Spleen (tissue), 11 donors: ENCODE measurements at regions not wholly inside any gene's neighbourhood (a gene's known extent, or its start where the extent isn't known, plus 50 kb on each side); places are given as distances from the start of the nearest gene placed in this dataset.
A peak's percentile ranks its signal among the peaks of the same experiment; 100 is the strongest.

Experiments
- DNase-seq: peaks from one replicate; pipeline ENCODE4 v3.0.0-alpha.2; 2020
- H3K27ac ChIP-seq, 8 donors: fragments of 200-600 bp; sonication (generic) in 7 of 8; 1 replicate in 4 of 8; 2 replicates in 4 of 8; pipeline versions ENCODE4 v1.5.0 to v1.8.0; 2016 to 2021; ENCODE audit warnings: inconsistent platforms in 4 of 8, mild to moderate bottlenecking in 4 of 8, moderate library complexity in 1 of 8
- H3K27me3 ChIP-seq, 7 donors: fragments of 200-600 bp; sonication (generic) in 6 of 7; replicated peaks in 1 of 7; 1 replicate in 4 of 7; 2 replicates in 3 of 7; pipeline versions ENCODE4 v1.5.0 to v1.8.0; 2016 to 2021; ENCODE audit warnings: inconsistent platforms in 3 of 7, mild to moderate bottlenecking in 1 of 7
- H3K36me3 ChIP-seq, 6 donors: fragments of 200-600 bp; sonication (generic) in 5 of 6; 1 replicate in 4 of 6; 2 replicates in 2 of 6; pipeline versions ENCODE4 v1.5.0 to v1.8.0; 2016 to 2021; ENCODE audit warnings: inconsistent platforms in 2 of 6
- H3K4me1 ChIP-seq, 6 donors: fragments of 200-600 bp; sonication (generic) in 5 of 6; 1 replicate in 3 of 6; 2 replicates in 3 of 6; pipeline versions ENCODE4 v1.5.0 to v1.8.0; 2016 to 2021; ENCODE audit warnings: inconsistent platforms in 3 of 6
- H3K4me3 ChIP-seq, 8 donors: fragments of 200-600 bp; sonication (generic) in 7 of 8; 1 replicate in 4 of 8; 2 replicates in 4 of 8; pipeline versions ENCODE4 v1.5.0 to v1.8.0; 2016 to 2021; ENCODE audit warnings: inconsistent platforms in 4 of 8, mild to moderate bottlenecking in 4 of 8, moderate library complexity in 2 of 8
- H3K9me3 ChIP-seq, 8 donors: fragments of 200-600 bp; sonication (generic) in 7 of 8; 1 replicate in 4 of 8; 2 replicates in 4 of 8; pipeline versions ENCODE4 v1.5.0 to v1.8.0; 2016 to 2021; ENCODE audit warnings: inconsistent platforms in 4 of 8
- CTCF ChIP-seq, 11 experiments: fragments of 200-600 bp in 7 of 11; fragments of 450-650 bp in 4 of 11; sonication (generic) in 4 of 11; IDR thresholded peaks in 8 of 11; conservative IDR thresholded peaks in 3 of 11; 1 replicate in 7 of 11; 2 replicates in 4 of 11; pipeline versions ENCODE4 v1.4.0 to v1.8.0; 2016 to 2021; ENCODE audit warnings: antibody characterized with exemption in 11 of 11, inconsistent platforms in 4 of 11, mild to moderate bottlenecking in 1 of 11
- POLR2A ChIP-seq, 3 donors: fragments of 450-650 bp; IDR thresholded peaks; one replicate each; pipeline ENCODE4 v1.5.1; 2017; ENCODE audit warnings: antibody characterized with exemption in 3 of 3, mild to moderate bottlenecking in 1 of 3
- POLR2AphosphoS5 ChIP-seq, 3 donors: sonication (generic); formaldehyde crosslinking; IDR thresholded peaks; one replicate each; pipeline ENCODE4 v1.5.1; 2017; ENCODE audit warnings: antibody characterized with exemption in 3 of 3
- WGBS, 5 donors: extraction: QIAGEN DNeasy Blood & Tissue Kit in 3 of 5; methylation state at CpG; one replicate each; pipeline versions ENCODE4 v1.1.5 to v1.1.7; 2013 to 2018; 5-methylcytosine and 5-hydroxymethylcytosine counted together
- intact Hi-C: fragments of 100-400 bp; cut with DNase I; formaldehyde crosslinking; loops from one replicate; pipeline ENCODE4 v1.15.0; 2023; ENCODE audit warnings: low total_unique reads
- donor health status: healthy with polysubstance abuse.
- donor health status: DM: no; HTN: no; CAD: no; lungs with moderate emphysema.
- donor health status: DM: no; HTN: no; CAD: no.
- donor health status: Bipolar disorder and iron deficiency.
- donor health status: healthy.
- donor health status: DM: no; HTN: no; CAD: no.
- donor health status: DM: yes; HTN: yes; CAD: no.

- Histone ChIP-seq H3K4me1 (peaks cover 0 to 33% (median 13%) of the 10 kb centered on the region in 6 donors), H3K27me3 (no peaks in the 10 kb centered on the region), H3K9me3 (peaks cover 0 to 9% (median 5%) of the 10 kb centered on the region in 8 donors), H3K36me3 (no peaks in the 10 kb centered on the region), H3K4me3 (no peak overlapping the region), H3K27ac (peak overlapping the region in 3 of 8 donors; percentile 86 to 92 (median 90))
- intact Hi-C loops: no loop called here
- 87 to 94% (median 90%) methylated on average over 7 of the region's 7 CpGs for WGBS, 5 donors
- TF ChIP-seq POLR2A (IDR thresholded peaks at IDR 0.05): no peak
- no peak for TF ChIP-seq POLR2AphosphoS5 (IDR thresholded peaks at IDR 0.05)
- no peak for TF ChIP-seq CTCF (IDR thresholded peaks at IDR 0.05 in 8 of 11, conservative IDR thresholded peaks at IDR 0.05 in 3 of 11)
- DNase-seq: peak; percentile 61
Measured at GRCh38 chr2:236977852-236978398, 107.8 kb upstream of the COPS8 start.

DNA sequence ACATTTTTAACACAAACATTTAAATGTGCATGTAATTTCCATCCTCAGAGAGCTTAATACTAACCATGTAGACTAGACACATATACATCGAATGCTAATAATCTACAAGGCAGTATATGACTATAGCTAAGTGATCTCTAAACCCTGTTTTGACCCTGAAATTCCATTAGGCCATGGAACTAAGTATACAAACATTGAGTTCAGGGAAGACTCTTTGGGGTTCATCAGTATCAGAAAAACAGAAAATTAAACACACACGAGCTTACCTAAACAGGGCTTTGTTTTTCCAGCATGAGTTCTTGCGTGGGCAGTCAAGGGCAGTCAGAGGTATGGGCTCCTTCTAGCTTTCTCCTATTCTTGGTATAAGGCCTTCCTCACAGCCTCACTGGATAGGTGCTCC is 106.0 kb upstream of the COPS8 start:
- no peaks in the 10 kb centered on the region for H3K27me3 ChIP-seq
- TF ChIP-seq POLR2A (IDR thresholded peaks at IDR 0.05): no peak
- no peak for TF ChIP-seq POLR2AphosphoS5 (IDR thresholded peaks at IDR 0.05)
- TF ChIP-seq CTCF (IDR thresholded peaks at IDR 0.05 in 8 of 11, conservative IDR thresholded peaks at IDR 0.05 in 3 of 11): no peak
- intact Hi-C loops: no loop called here
- DNase-seq: no peak
- H3K9me3 ChIP-seq: peaks cover 0 to 22% (median 13%) of the 10 kb centered on the region in 8 donors
- peaks cover 0 to 24% (median 9%) of the 10 kb centered on the region in 6 donors for H3K4me1 ChIP-seq
- H3K27ac ChIP-seq: no peak overlapping the region
- 90 to 98% (median 98%) methylated on average over 3 of the region's 3 CpGs for WGBS, 5 donors
- H3K4me3 ChIP-seq: no peak overlapping the region
- no peaks in the 10 kb centered on the region for H3K36me3 ChIP-seq

DNA sequence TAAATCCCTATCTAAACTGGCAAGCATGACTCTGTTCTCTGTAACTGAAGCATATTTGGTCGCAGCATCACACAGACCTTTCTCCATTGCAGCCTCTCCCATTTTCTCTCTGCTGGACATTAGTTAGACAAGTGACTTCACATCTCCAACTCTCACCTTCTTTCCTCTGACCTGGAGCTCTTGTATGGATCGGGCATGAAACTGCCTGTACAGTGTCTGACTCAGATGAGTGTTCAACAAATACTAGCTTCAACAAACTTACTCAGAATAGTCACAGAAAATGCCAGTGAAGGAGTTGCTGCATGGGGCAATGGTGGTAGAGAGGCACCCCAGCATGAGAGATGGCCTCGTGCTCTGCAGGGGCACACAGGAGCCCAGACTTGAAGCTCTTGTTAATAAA is 104.7 kb upstream of the COPS8 start:
- TF ChIP-seq POLR2AphosphoS5 (IDR thresholded peaks at IDR 0.05) (no peak), CTCF (IDR thresholded peaks at IDR 0.05 in 8 of 11, conservative IDR thresholded peaks at IDR 0.05 in 3 of 11) (no peak), POLR2A (IDR thresholded peaks at IDR 0.05) (no peak)
- H3K9me3 ChIP-seq: peaks cover 0 to 22% (median 13%) of the 10 kb centered on the region in 8 donors
- no peak for DNase-seq
- intact Hi-C loops: no loop called here
- H3K27me3 ChIP-seq: no peaks in the 10 kb centered on the region
- H3K36me3 ChIP-seq: no peaks in the 10 kb centered on the region
- WGBS, 5 donors: 72 to 94% (median 90%) methylated on average over 3 of the region's 3 CpGs
- H3K4me1 ChIP-seq: peaks cover 0 to 17% (median 6%) of the 10 kb centered on the region in 6 donors
- no peak overlapping the region for H3K27ac ChIP-seq
- no peak overlapping the region for H3K4me3 ChIP-seq

DNA sequence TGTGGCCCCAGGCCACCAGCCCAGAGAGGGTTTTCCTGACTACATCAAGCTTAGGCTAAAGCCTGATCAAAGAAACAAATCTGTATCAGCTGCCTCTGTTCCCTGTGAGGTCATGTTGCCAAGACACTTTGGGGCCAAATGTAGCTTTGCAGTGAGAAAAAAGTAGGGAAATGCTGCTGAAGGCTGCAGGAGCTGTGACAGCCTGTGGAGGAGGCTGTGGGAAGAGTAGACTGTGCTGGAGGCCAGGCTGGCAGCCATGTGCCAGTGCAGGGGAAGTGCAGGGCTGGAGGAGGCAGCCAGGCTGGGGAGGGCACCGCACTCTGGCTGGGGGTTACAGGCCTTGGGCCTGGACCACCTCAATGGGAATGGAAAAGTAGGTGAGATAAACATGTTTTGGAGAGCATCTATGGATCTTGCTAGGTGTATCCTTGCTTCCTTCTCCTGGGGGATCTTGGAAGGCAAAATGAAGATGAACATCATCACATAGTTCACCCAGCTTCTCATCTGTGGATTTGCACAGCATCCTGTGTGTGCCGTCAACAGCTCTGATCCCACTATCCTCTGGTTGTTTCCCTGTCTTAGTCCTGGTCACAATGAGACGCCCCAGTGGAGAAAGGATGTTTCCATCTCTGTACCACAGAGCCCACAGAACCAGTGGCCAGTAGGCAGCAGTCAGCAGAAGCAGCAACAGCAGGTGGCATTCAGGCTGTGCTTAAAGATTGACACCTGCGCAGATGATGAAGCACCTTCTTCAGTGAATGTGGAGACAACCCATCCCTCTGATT is 103.8 kb upstream of the COPS8 start:
- H3K36me3 ChIP-seq: no peaks in the 10 kb centered on the region
- WGBS, 5 donors: 90 to 92% (median 92%) methylated on average over 4 of the region's 4 CpGs
- no peak overlapping the region for H3K27ac ChIP-seq
- peak; percentile 62 for DNase-seq
- no peak overlapping the region for H3K4me3 ChIP-seq
- peaks cover 0 to 22% (median 13%) of the 10 kb centered on the region in 8 donors for H3K9me3 ChIP-seq
- TF ChIP-seq POLR2A (IDR thresholded peaks at IDR 0.05) (no peak), CTCF (IDR thresholded peaks at IDR 0.05 in 8 of 11, conservative IDR thresholded peaks at IDR 0.05 in 3 of 11) (no peak), POLR2AphosphoS5 (IDR thresholded peaks at IDR 0.05) (no peak)
- peaks cover 0 to 8% (median 0%) of the 10 kb centered on the region in 6 donors for H3K4me1 ChIP-seq
- no peaks in the 10 kb centered on the region for H3K27me3 ChIP-seq
- intact Hi-C loops: no loop called here
